Fibroblast of lung (primary cell): ENCODE measurements at regions not wholly inside any gene's neighbourhood (a gene's known extent, or its start where the extent isn't known, plus 50 kb on each side); places are given as distances from the start of the nearest gene placed in this dataset.

Experiments used
- EZH2 ChIP-seq: IDR thresholded peaks from 2 replicates; pipeline ENCODE4 v1.5.1; 2012; ENCODE audit warnings: low read length, control low read depth, mild to moderate bottlenecking; ENCODE audit errors: missing control alignments
- TF ChIP-seq, protein P1 (sequence below), 2 donors: IDR thresholded peaks in 1 of 2; conservative IDR thresholded peaks in 1 of 2; 1 replicate in 1 of 2; 2 replicates in 1 of 2; pipeline ENCODE4 v1.5.1; 2011 to 2012; ENCODE audit warnings: low read length in 2 of 2, control low read depth in 1 of 2, inconsistent platforms in 1 of 2, low read depth in 1 of 2, mild to moderate bottlenecking in 1 of 2

DNA sequence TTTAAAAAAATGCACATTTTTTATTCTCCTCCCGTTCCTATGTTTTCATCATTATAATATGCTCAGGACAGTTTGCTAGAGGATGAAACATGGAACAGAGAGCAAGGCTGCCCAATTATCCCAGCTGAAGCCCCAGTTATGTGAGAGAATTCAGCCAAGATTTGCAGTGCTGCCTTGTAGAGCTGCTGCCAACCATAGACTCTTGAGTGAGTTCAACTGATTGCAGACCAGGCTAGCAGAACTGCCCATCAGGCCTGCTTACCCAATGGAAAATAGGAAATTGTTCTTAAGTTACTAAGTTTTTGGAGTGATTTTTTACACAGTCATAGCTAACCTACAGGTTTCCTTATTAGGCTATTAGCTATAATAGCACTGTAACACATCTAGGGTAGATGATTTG is 128.7 kb upstream of the VGLL2 start:
- TF ChIP-seq, protein P1, sequence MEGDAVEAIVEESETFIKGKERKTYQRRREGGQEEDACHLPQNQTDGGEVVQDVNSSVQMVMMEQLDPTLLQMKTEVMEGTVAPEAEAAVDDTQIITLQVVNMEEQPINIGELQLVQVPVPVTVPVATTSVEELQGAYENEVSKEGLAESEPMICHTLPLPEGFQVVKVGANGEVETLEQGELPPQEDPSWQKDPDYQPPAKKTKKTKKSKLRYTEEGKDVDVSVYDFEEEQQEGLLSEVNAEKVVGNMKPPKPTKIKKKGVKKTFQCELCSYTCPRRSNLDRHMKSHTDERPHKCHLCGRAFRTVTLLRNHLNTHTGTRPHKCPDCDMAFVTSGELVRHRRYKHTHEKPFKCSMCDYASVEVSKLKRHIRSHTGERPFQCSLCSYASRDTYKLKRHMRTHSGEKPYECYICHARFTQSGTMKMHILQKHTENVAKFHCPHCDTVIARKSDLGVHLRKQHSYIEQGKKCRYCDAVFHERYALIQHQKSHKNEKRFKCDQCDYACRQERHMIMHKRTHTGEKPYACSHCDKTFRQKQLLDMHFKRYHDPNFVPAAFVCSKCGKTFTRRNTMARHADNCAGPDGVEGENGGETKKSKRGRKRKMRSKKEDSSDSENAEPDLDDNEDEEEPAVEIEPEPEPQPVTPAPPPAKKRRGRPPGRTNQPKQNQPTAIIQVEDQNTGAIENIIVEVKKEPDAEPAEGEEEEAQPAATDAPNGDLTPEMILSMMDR (conservative IDR thresholded peaks at IDR 0.05 in 1 of 2, IDR thresholded peaks at IDR 0.05 in 1 of 2; ENCODE audit: low read depth in 1 of 2, low read length in 2 of 2), result no peak
- no peak for TF ChIP-seq EZH2
